OCI-LY3 (cell line): ENCODE measurements at regions not wholly inside any gene's neighbourhood (a gene's known extent, or its start where the extent isn't known, plus 50 kb on each side); places are given as distances from the start of the nearest gene placed in this dataset.

Experiments
- EZH2phosphoT487 ChIP-seq: fragments of 200-600 bp; shearing (Covaris generic); IDR thresholded peaks from 2 replicates; pipeline ENCODE4 v1.6.1; 2018; ENCODE audit warnings: antibody characterized with exemption, mixed run types, low read depth
- TF ChIP-seq, protein P1 (sequence below): fragments of 200-600, 300-600 bp; sonication (generic); IDR thresholded peaks from 2 replicates; pipeline ENCODE4 v1.5.1; 2014; ENCODE audit warnings: antibody characterized with exemption, low read length, low read depth

GRCh38 chr5:110321117-110321516 is 405.4 kb downstream of the TMEM232 start:
- TF ChIP-seq, protein P1, sequence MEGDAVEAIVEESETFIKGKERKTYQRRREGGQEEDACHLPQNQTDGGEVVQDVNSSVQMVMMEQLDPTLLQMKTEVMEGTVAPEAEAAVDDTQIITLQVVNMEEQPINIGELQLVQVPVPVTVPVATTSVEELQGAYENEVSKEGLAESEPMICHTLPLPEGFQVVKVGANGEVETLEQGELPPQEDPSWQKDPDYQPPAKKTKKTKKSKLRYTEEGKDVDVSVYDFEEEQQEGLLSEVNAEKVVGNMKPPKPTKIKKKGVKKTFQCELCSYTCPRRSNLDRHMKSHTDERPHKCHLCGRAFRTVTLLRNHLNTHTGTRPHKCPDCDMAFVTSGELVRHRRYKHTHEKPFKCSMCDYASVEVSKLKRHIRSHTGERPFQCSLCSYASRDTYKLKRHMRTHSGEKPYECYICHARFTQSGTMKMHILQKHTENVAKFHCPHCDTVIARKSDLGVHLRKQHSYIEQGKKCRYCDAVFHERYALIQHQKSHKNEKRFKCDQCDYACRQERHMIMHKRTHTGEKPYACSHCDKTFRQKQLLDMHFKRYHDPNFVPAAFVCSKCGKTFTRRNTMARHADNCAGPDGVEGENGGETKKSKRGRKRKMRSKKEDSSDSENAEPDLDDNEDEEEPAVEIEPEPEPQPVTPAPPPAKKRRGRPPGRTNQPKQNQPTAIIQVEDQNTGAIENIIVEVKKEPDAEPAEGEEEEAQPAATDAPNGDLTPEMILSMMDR, result no peak
- no peak for TF ChIP-seq EZH2phosphoT487
